Activated naive CD8-positive, alpha-beta T cell treated with anti-CD3 and anti-CD28 coated beads for 36 hours (primary cell): ENCODE measurements at regions not wholly inside any gene's neighbourhood (a gene's known extent, or its start where the extent isn't known, plus 50 kb on each side); places are given as distances from the start of the nearest gene placed in this dataset.
"Not testable (repeated sequence)": the region's sequence is repeated elsewhere in the genome, so short reads cannot be mapped to it uniquely, and the experiment has no call there.

Source experiments
- DNase-seq: peaks from one replicate; pipeline ENCODE4 v3.0.0; 2021
- H3K27ac Mint-ChIP-seq: one replicate; pipeline ENCODE4 v1.8.0; 2022; ENCODE audit warnings: mild to moderate bottlenecking, moderate library complexity, mixed read lengths
- H3K27me3 Mint-ChIP-seq: one replicate; pipeline ENCODE4 v1.8.0; 2022; ENCODE audit warnings: mild to moderate bottlenecking, mixed read lengths
- H3K36me3 Mint-ChIP-seq: one replicate; pipeline ENCODE4 v1.8.0; 2021; ENCODE audit warnings: mild to moderate bottlenecking, mixed read lengths
- H3K4me1 Mint-ChIP-seq: one replicate; pipeline ENCODE4 v1.8.0; 2021; ENCODE audit warnings: mixed read lengths
- H3K4me3 Mint-ChIP-seq: one replicate; pipeline ENCODE4 v1.8.0; 2022; ENCODE audit warnings: mild to moderate bottlenecking, moderate library complexity, mixed read lengths
- H3K9me3 Mint-ChIP-seq: one replicate; pipeline ENCODE4 v1.8.0; 2022; ENCODE audit warnings: mixed read lengths

DNA sequence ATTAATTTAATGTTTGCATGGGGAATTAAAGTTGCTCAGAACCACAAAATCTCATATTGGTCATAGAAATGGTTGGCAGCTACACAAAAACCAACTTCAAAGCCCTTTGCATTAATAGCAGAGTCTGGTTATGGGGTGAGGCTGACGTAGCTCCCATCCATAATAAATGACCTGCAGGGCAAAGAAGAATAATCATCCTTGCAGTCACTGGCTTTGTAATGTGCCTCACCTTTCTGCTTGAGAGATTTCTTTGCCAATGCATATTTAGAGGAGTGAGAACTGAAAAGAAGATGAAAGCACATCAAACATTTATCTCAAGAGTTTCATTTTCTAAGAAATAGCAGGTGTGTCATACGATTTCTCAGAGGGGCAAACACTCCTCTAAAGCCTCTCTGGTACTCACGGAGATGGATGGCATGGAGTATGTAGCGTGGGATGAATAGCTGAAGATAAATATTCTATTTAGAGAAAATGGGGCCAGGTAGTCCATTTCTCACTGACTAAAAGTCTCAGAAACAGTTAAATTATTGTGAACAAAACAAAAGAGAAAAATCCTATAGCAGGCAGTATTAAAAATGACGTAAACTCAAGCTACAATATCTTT lies 1491.9 kb downstream of the FAM181B start:
- no peak overlapping the region for H3K4me3 Mint-ChIP-seq
- no peak overlapping the region for H3K27ac Mint-ChIP-seq
- no peaks in the 10 kb centered on the region for H3K27me3 Mint-ChIP-seq
- no peak for DNase-seq
- no peaks in the 10 kb centered on the region for H3K36me3 Mint-ChIP-seq
- H3K9me3 Mint-ChIP-seq: no peaks in the 10 kb centered on the region
- H3K4me1 Mint-ChIP-seq: no peaks in the 10 kb centered on the region

DNA sequence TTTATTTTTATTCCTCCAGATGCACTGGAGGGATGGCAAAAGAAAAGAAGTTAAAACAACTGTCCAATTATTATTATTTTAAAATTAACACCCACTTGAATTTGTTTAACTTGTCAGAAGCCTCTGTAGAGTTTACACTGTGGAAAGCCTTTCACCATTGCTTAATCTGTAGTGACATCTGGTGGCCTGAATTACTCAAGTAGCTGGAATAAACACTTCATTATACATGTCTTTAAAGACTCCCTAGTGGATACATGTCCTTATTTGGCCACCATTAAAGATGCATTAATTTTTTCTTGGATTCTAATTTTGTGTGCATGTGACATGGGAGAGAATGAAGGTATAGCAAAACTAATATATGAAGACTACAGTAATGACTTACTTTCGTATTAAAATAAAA lies 1496.5 kb downstream of the FAM181B start:
- H3K4me1 Mint-ChIP-seq: no peaks in the 10 kb centered on the region
- H3K36me3 Mint-ChIP-seq: no peaks in the 10 kb centered on the region
- no peak overlapping the region for H3K27ac Mint-ChIP-seq
- DNase-seq: no peak
- no peaks in the 10 kb centered on the region for H3K27me3 Mint-ChIP-seq
- no peak overlapping the region for H3K4me3 Mint-ChIP-seq
- no peaks in the 10 kb centered on the region for H3K9me3 Mint-ChIP-seq

DNA sequence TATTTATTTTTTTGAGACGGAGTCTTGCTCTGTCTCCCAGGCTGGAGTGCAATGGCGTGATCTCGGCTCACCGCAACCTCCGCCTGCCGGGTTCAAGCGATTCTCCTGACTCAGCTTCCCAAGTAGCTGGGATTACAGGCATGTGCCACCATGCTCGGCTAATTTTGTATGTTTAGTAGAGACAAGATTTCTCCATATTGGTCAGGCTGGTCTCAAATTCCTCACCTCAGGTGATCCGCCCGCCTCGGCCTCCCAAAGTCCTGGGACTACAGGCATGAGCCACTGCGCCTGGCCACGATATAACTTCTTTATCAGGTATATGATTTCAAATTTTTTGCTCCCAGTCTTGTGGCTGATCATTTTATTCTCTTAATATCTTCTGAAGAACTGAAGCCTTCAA lies 1506.3 kb downstream of the FAM181B start:
- H3K9me3 Mint-ChIP-seq, H3K27me3 Mint-ChIP-seq, H3K27ac Mint-ChIP-seq, H3K4me3 Mint-ChIP-seq, H3K4me1 Mint-ChIP-seq, DNase-seq, H3K36me3 Mint-ChIP-seq: not testable (repeated sequence)

- Mint-ChIP-seq H3K9me3 (no peaks in the 10 kb centered on the region), H3K4me1 (no peaks in the 10 kb centered on the region), H3K4me3 (no peak overlapping the region), H3K27ac (no peak overlapping the region), H3K27me3 (no peaks in the 10 kb centered on the region), H3K36me3 (no peaks in the 10 kb centered on the region)
- no peak for DNase-seq
Observed at GRCh38 chr11:81224396-81224795, 1509.3 kb downstream of the FAM181B start.

DNA sequence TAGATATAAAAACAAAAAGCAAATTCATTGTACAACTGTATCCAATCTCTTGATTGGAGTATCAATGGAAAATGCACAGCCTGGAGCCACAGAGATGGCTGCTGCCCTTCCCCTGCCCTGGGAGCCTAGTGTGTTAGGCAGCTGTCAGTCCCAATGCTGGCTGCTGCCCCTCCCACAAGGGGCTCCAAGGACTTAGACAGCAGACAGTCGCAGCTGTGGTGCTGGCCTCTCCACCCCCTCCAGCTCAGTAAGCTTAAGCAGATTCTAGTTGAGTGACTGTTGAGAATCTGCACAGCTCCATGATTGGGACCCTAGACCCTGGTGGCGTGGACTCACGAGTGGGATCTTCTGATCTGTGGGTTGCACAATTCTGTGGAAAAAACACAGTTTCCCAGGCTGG lies 1511.2 kb downstream of the FAM181B start:
- H3K9me3 Mint-ChIP-seq: no peaks in the 10 kb centered on the region
- H3K27me3 Mint-ChIP-seq: no peaks in the 10 kb centered on the region
- H3K4me3 Mint-ChIP-seq: no peak overlapping the region
- no peak overlapping the region for H3K27ac Mint-ChIP-seq
- no peak for DNase-seq
- no peaks in the 10 kb centered on the region for H3K4me1 Mint-ChIP-seq
- H3K36me3 Mint-ChIP-seq: no peaks in the 10 kb centered on the region

GRCh38 chr11:81220146-81220895 lies 1513.3 kb downstream of the FAM181B start:
- Mint-ChIP-seq H3K36me3 (no peaks in the 10 kb centered on the region), H3K27ac (no peak overlapping the region), H3K4me1 (no peaks in the 10 kb centered on the region), H3K9me3 (no peaks in the 10 kb centered on the region), H3K27me3 (no peaks in the 10 kb centered on the region), H3K4me3 (no peak overlapping the region)
- no peak for DNase-seq

DNA sequence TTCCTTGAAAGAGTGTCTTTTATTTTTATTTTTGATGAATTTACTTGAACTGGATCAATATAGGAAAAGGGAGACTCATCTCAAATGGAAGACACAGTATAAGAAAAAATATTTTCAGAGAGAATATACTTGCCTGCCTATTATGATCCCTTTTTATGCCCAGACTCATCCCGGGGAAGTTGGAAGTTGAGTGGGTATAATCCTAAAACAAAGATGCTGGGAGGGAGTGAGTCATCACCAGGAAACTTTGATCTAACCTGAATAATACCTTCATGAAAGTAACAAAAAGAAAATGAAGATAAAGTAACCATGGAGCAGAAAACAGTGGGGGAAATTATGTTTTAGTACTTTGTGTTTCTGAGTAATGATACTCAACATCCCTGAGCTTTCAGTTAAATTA lies 1514.0 kb downstream of the FAM181B start:
- H3K4me1 Mint-ChIP-seq: no peaks in the 10 kb centered on the region

DNA sequence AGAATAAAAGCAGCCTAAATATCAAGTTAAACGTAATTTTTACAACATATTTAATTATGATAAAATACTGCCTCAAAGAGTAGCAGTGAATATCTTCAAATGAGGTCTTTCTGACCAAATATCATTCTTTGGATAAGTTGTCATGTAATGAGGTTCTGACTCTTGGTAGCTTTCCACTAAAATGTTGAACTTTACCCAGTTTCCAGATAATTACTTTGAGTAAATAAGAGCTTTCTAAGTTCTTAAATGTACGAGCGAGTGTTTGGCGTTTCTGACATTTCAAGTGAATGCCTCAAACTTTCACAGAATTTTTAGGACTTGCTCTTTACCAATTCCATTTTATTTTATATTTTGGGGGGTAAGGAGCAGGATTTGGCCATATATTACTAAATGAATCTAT lies 1515.2 kb downstream of the FAM181B start:
- H3K4me1 Mint-ChIP-seq: no peaks in the 10 kb centered on the region

More for the DNA sequence above, 1514.0 kb downstream of the FAM181B start:
- no peak for DNase-seq
- H3K9me3 Mint-ChIP-seq: no peaks in the 10 kb centered on the region
- H3K4me3 Mint-ChIP-seq: no peak overlapping the region
- H3K36me3 Mint-ChIP-seq: no peaks in the 10 kb centered on the region
- H3K27ac Mint-ChIP-seq: no peak overlapping the region
- H3K27me3 Mint-ChIP-seq: no peaks in the 10 kb centered on the region

DNA sequence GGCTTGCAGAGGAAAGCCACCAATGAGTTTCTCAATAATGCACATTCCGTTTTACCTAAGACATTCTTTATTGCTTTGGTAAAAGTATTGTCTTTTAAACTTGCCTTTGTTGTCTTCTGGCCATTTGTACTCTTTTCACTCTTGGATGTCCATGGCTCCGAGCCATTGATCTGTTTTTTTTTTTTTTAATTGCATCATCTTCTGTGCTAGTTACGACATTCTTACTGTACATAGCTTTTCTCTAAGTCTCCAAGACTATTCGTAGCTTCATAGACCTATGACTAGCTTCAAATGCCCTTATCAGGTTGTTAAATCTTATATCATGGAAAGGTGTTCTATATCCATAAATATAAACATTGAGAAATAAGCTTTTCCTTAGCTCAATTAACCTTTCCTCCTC lies 1522.6 kb downstream of the FAM181B start:
- DNase-seq: no peak
- no peaks in the 10 kb centered on the region for H3K36me3 Mint-ChIP-seq
- H3K27me3 Mint-ChIP-seq: no peaks in the 10 kb centered on the region
- no peak overlapping the region for H3K4me3 Mint-ChIP-seq
- H3K9me3 Mint-ChIP-seq: no peaks in the 10 kb centered on the region
- no peaks in the 10 kb centered on the region for H3K4me1 Mint-ChIP-seq
- H3K27ac Mint-ChIP-seq: no peak overlapping the region

More for the DNA sequence above, 1515.2 kb downstream of the FAM181B start:
- Mint-ChIP-seq H3K9me3 (no peaks in the 10 kb centered on the region), H3K27ac (no peak overlapping the region), H3K4me3 (no peak overlapping the region), H3K27me3 (no peaks in the 10 kb centered on the region), H3K36me3 (no peaks in the 10 kb centered on the region)
- no peak for DNase-seq

DNA sequence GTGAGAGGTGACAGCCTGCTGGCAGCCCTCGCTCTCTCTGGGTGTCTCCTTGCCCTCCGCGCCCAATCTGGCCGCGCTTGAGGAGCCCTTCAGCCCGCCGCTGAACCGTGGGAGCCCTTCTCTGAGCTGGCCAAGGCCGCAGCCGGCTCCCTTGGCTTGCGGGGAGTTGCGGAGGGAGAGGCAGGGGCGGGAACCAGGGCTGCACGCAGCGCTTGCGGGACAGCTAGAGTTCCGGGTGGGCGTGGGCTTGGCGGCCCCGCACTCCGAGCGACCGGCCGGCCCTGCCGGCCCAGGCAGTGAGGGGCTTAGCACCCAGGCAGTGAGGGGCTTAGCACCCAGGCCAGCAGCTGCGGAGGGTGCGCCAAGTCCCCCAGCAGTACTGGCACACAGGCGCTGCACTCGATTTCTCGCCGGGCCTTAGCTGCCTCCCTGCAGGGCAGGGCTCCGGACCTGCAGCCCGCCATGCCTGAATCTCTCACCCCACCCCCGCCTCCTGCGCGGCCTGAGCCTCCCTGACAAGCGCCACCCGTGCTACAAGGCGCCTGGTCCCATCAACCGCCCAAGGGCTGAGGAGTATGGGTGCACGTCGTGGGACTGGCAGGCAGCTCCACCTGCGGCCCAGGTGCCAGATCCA lies 1526.1 kb downstream of the FAM181B start:
- Mint-ChIP-seq H3K27ac (no peak overlapping the region), H3K36me3 (no peaks in the 10 kb centered on the region), H3K9me3 (peaks cover 2% of the 10 kb centered on the region), H3K27me3 (no peaks in the 10 kb centered on the region), H3K4me3 (no peak overlapping the region), H3K4me1 (no peaks in the 10 kb centered on the region)
- DNase-seq: no peak

GRCh38 chr11:81203876-81204275 lies 1529.8 kb downstream of the FAM181B start:
- no peaks in the 10 kb centered on the region for H3K27me3 Mint-ChIP-seq
- no peak overlapping the region for H3K27ac Mint-ChIP-seq
- no peaks in the 10 kb centered on the region for H3K36me3 Mint-ChIP-seq
- H3K4me1 Mint-ChIP-seq: no peaks in the 10 kb centered on the region
- no peak overlapping the region for H3K4me3 Mint-ChIP-seq
- H3K9me3 Mint-ChIP-seq: peaks cover 2% of the 10 kb centered on the region
- DNase-seq: no peak

GRCh38 chr11:81197396-81197795 lies 1536.3 kb downstream of the FAM181B start:
- DNase-seq: no peak
- H3K27ac Mint-ChIP-seq: no peak overlapping the region
- no peaks in the 10 kb centered on the region for H3K4me1 Mint-ChIP-seq
- H3K27me3 Mint-ChIP-seq: no peaks in the 10 kb centered on the region
- H3K4me3 Mint-ChIP-seq: no peak overlapping the region
- no peaks in the 10 kb centered on the region for H3K36me3 Mint-ChIP-seq
- peaks cover 8% of the 10 kb centered on the region for H3K9me3 Mint-ChIP-seq

- Mint-ChIP-seq H3K4me3 (no peak overlapping the region), H3K9me3 (peaks cover 7% of the 10 kb centered on the region), H3K36me3 (no peaks in the 10 kb centered on the region), H3K27ac (no peak overlapping the region), H3K27me3 (no peaks in the 10 kb centered on the region), H3K4me1 (no peaks in the 10 kb centered on the region)
- DNase-seq: no peak
Observed at GRCh38 chr11:81192516-81192915, 1541.1 kb downstream of the FAM181B start.

DNA sequence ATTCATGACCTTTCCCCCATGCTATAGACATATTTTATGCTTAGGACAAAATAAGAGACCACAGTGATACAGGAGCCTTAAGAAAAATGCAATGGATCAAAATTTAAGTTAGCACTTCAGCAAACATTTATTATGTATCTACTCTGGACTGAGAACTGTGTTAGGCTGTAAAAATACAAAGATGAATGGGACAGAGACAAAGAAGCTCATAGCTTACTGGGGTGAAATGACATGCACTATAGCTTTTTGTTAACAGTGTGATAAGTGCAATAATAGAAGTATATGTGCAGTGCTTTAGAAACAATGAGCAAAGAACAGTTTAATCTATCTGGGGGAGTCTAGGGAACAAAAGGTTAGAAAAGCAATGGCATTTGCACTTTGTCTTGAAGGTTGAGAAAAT lies 1543.1 kb downstream of the FAM181B start:
- no peak for DNase-seq
- Mint-ChIP-seq H3K9me3 (peaks cover 10% of the 10 kb centered on the region), H3K27me3 (no peaks in the 10 kb centered on the region), H3K4me1 (no peaks in the 10 kb centered on the region), H3K4me3 (no peak overlapping the region), H3K36me3 (no peaks in the 10 kb centered on the region), H3K27ac (no peak overlapping the region)

DNA sequence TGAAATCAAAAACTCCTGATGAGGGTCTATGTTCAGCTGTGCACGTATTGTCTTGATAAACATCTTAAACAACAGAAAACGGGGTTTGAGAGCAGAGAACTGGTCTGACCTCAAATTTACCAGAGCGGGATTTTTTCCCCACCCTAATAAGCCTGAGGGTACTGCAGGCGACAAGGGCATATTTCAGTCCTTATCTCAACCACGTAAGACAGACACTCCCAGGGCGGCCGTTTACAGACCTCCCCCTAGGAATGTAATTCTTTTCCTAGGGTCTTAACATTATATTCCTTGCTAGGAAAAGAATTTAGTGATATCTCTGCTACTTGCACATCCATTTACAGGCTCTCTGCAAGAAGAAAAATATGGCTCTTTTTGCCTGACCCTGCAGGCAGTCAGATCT lies 1546.6 kb downstream of the FAM181B start:
- H3K27me3 Mint-ChIP-seq, H3K27ac Mint-ChIP-seq, H3K4me3 Mint-ChIP-seq, DNase-seq, H3K36me3 Mint-ChIP-seq, H3K4me1 Mint-ChIP-seq: not testable (repeated sequence)
- peaks cover 10% of the 10 kb centered on the region for H3K9me3 Mint-ChIP-seq
